ENCODE measurements at regions not wholly inside any gene's neighbourhood (a gene's known extent, or its start where the extent isn't known, plus 50 kb on each side); places are given as distances from the start of the nearest gene placed in this dataset.
A peak's percentile ranks its signal among the peaks of the same experiment; 100 is the strongest.
"Not testable (repeated sequence)": the region's sequence is repeated elsewhere in the genome, so short reads cannot be mapped to it uniquely, and the experiment has no call there.

- no peak for DNase-seq (ENCODE audit: low read depth in 1 of 2, low spot score in 1 of 2)
- no peak for TF ChIP-seq JUND (IDR thresholded peaks at IDR 0.05; ENCODE audit: low read depth)
- in situ Hi-C loops (cut with HindIII; ENCODE audit: low pct_unique_long_range_greater_than_20kb, low sequenced_read_pairs), result no loop called here
These were observed 180.6 kb upstream of the LHX8 start for GRCh38 chr1:74953622-74954021.

DNA sequence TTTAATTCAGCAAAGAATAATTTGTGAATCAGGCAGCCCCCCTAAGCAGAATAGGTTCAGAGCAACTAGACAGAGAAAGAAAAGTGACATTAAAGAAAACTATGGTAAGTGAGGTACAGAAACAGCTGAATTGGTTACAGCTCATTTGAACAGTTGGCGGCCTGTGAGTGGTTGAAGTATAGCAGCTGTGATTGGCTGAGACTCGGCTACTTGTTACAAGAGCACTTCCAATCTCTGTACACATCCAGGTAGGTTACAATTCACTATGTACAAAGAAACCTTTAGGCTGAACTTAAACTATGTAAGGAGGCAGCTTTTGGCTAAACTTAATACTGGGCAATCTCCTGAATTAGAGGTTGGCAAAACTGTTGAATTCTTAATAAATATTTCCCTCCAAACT, 171.1 kb upstream of the LHX8 start:
- no peak for TF ChIP-seq JUND (IDR thresholded peaks at IDR 0.05; ENCODE audit: low read depth)
- in situ Hi-C loops (cut with HindIII; ENCODE audit: low pct_unique_long_range_greater_than_20kb, low sequenced_read_pairs), result no loop called here
- no peak for DNase-seq (ENCODE audit: low read depth in 1 of 2, low spot score in 1 of 2)

- in situ Hi-C loops (cut with HindIII; ENCODE audit: low pct_unique_long_range_greater_than_20kb, low sequenced_read_pairs), result no loop called here
- no peak for TF ChIP-seq JUND (IDR thresholded peaks at IDR 0.05; ENCODE audit: low read depth)
- DNase-seq (ENCODE audit: low read depth in 1 of 2, low spot score in 1 of 2), result peak in 1 of 2 experiments; percentile 2
These were observed 169.6 kb upstream of the LHX8 start for GRCh38 chr1:74964508-74965102.

GRCh38 chr1:74969566-74970135, 164.5 kb upstream of the LHX8 start:
- DNase-seq (ENCODE audit: low read depth in 1 of 2, low spot score in 1 of 2), result no peak
- in situ Hi-C loops (cut with HindIII; ENCODE audit: low pct_unique_long_range_greater_than_20kb, low sequenced_read_pairs), result no loop called here
- TF ChIP-seq JUND (IDR thresholded peaks at IDR 0.05; ENCODE audit: low read depth), result no peak

- in situ Hi-C loops (cut with HindIII; ENCODE audit: low pct_unique_long_range_greater_than_20kb, low sequenced_read_pairs), result no loop called here
- DNase-seq (ENCODE audit: low read depth in 1 of 2, low spot score in 1 of 2), result no peak
- TF ChIP-seq JUND (IDR thresholded peaks at IDR 0.05; ENCODE audit: low read depth), result no peak
These were observed 162.2 kb upstream of the LHX8 start for GRCh38 chr1:74971982-74972381.

DNA sequence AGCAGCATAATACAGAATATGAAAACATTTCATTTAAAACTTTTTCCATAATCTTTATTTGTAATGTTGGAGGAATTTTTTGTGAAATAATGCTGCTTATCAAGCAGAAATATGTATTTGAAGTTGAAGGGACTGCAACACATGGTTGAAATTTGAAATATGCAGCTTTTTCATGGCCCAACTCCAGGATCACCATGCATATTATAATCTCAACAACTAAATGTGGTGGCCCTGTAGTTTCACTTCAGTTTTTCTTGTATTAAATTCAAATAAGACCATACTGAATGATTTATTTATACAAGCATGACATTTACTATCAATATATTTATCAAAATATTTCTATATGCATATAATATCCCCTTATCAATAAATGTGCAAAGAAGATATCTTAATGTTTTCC, 157.7 kb upstream of the LHX8 start:
- no peak for DNase-seq (ENCODE audit: low read depth in 1 of 2, low spot score in 1 of 2)
- no peak for TF ChIP-seq JUND (IDR thresholded peaks at IDR 0.05; ENCODE audit: low read depth)
- in situ Hi-C loops (cut with HindIII; ENCODE audit: low pct_unique_long_range_greater_than_20kb, low sequenced_read_pairs), result no loop called here

GRCh38 chr1:74992448-74992847, 141.7 kb upstream of the LHX8 start:
- in situ Hi-C loops (cut with HindIII; ENCODE audit: low pct_unique_long_range_greater_than_20kb, low sequenced_read_pairs); DNase-seq (ENCODE audit: low read depth in 1 of 2, low spot score in 1 of 2): not testable (repeated sequence)

GRCh38 chr1:74995821-74996220, 138.4 kb upstream of the LHX8 start:
- DNase-seq (ENCODE audit: low read depth in 1 of 2, low spot score in 1 of 2), result no peak
- no peak for TF ChIP-seq JUND (IDR thresholded peaks at IDR 0.05; ENCODE audit: low read depth)
- in situ Hi-C loops (cut with HindIII; ENCODE audit: low pct_unique_long_range_greater_than_20kb, low sequenced_read_pairs), result no loop called here

DNA sequence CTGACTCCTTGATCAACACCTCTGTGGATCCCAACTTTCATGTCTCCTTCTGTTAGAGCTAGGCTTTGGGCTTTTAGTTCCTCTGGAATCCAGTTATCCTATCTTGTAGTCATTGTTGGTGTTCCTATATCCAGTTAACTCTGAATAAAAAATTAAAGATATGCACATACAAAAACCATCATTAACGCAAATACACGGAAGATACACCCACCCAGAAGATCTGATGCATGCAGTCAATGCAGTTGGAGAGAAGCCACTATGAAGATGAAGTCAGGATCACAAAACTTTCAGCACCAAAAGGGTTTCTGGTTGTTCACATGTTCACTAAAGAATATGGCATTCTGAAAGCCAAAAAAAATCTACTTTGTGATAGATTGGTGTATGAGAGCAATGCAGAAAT, 123.6 kb upstream of the LHX8 start:
- in situ Hi-C loops (cut with HindIII; ENCODE audit: low pct_unique_long_range_greater_than_20kb, low sequenced_read_pairs), result no loop called here
- DNase-seq (ENCODE audit: low read depth in 1 of 2, low spot score in 1 of 2), result no peak
- TF ChIP-seq JUND (IDR thresholded peaks at IDR 0.05; ENCODE audit: low read depth), result no peak

GRCh38 chr1:75014250-75014649, 119.9 kb upstream of the LHX8 start:
- TF ChIP-seq JUND (IDR thresholded peaks at IDR 0.05; ENCODE audit: low read depth), result no peak
- in situ Hi-C loops (cut with HindIII; ENCODE audit: low pct_unique_long_range_greater_than_20kb, low sequenced_read_pairs), result no loop called here
- DNase-seq (ENCODE audit: low read depth in 1 of 2, low spot score in 1 of 2), result no peak

GRCh38 chr1:75023005-75023404, 111.2 kb upstream of the LHX8 start:
- no peak for DNase-seq (ENCODE audit: low read depth in 1 of 2, low spot score in 1 of 2)
- no peak for TF ChIP-seq JUND (IDR thresholded peaks at IDR 0.05; ENCODE audit: low read depth)
- in situ Hi-C loops (cut with HindIII; ENCODE audit: low pct_unique_long_range_greater_than_20kb, low sequenced_read_pairs), result no loop called here

GRCh38 chr1:75034376-75034775, 99.8 kb upstream of the LHX8 start:
- DNase-seq (ENCODE audit: low read depth in 1 of 2, low spot score in 1 of 2), result no peak
- no peak for TF ChIP-seq JUND (IDR thresholded peaks at IDR 0.05; ENCODE audit: low read depth)
- in situ Hi-C loops (cut with HindIII; ENCODE audit: low pct_unique_long_range_greater_than_20kb, low sequenced_read_pairs), result no loop called here

DNA sequence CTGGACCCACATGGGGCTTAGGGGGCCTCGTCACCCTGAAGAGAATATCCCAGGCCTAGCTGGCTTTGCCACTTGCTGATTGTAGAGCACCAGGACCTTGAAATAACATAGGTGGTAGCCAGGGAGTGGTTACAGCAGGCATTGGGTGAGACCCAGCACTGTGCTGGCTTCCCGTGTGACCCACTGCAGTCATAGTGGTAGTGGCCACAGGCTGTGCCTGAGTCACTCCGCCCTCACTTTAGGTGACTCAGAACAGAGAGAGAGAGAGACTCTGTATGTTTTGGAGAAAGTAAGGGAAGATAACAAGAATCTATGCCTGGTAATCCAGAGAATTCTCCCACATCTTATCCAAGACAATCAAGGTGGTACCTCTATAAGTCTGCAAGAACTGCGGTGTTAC, 98.7 kb upstream of the LHX8 start:
- in situ Hi-C loops (cut with HindIII; ENCODE audit: low pct_unique_long_range_greater_than_20kb, low sequenced_read_pairs), result no loop called here
- DNase-seq (ENCODE audit: low read depth in 1 of 2, low spot score in 1 of 2), result no peak
- TF ChIP-seq JUND (IDR thresholded peaks at IDR 0.05; ENCODE audit: low read depth), result no peak

DNA sequence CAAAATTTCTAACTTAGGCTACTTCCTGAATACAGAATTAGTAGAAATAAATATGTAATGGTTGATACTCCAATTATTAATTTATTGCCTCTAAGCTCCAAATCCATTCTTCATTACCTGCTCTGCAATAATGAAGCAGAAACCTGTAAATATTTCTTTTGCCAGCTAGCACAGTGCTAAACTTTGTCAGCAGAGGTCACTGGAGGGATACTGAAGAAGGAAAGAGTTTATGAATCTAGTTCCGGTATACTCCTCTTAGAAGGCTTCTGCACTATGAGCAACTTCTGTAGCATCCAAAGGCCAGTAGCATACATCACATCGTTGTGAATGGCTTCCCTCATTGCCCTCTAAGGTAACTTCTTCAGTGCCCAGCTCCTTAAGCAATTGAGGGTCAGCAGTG, 81.0 kb upstream of the LHX8 start:
- DNase-seq (ENCODE audit: low read depth in 1 of 2, low spot score in 1 of 2), result peak; percentile 6 to 66
- in situ Hi-C loops (cut with HindIII; ENCODE audit: low pct_unique_long_range_greater_than_20kb, low sequenced_read_pairs), result no loop called here
- TF ChIP-seq JUND (IDR thresholded peaks at IDR 0.05; ENCODE audit: low read depth), result no peak
